Ovary (tissue), 7 donors: ENCODE measurements at regions not wholly inside any gene's neighbourhood (a gene's known extent, or its start where the extent isn't known, plus 50 kb on each side); places are given as distances from the start of the nearest gene placed in this dataset.
"Not testable (repeated sequence)": the region's sequence is repeated elsewhere in the genome, so short reads cannot be mapped to it uniquely, and the experiment has no call there.

Source experiments
- DNase-seq, 5 donors: peaks; one replicate each; pipeline ENCODE4 v3.0.0-alpha.2; 2019 to 2020
- H3K27ac ChIP-seq, 2 donors: fragments of 200-600 bp; one replicate each; pipeline versions ENCODE4 v1.5.1 to v1.8.0; 2019 to 2022
- H3K27me3 ChIP-seq: fragments of 200-600 bp; one replicate; pipeline ENCODE4 v1.8.0; 2022
- H3K36me3 ChIP-seq: fragments of 200-600 bp; sonication (generic); one replicate; pipeline ENCODE4 v1.5.1; 2019
- H3K4me1 ChIP-seq: one replicate; pipeline ENCODE4 v1.8.1; 2013; ENCODE audit warnings: mild to moderate bottlenecking, moderate library complexity; ENCODE audit not compliant: insufficient read depth
- H3K4me3 ChIP-seq: fragments of 200-600 bp; sonication (generic); one replicate; pipeline ENCODE4 v1.5.1; 2017
- H3K9me3 ChIP-seq, 2 donors: fragments of 200-600 bp in 1 of 2; sonication (generic) in 1 of 2; one replicate each; pipeline versions ENCODE4 v1.5.1 to v1.8.1; 2013 to 2019; ENCODE audit warnings: mild to moderate bottlenecking in 1 of 2, moderate library complexity in 1 of 2
- EP300 ChIP-seq: sonication (generic); formaldehyde crosslinking; IDR thresholded peaks from one replicate; pipeline ENCODE4 v1.6.1; 2017; ENCODE audit warnings: antibody characterized with exemption
- POLR2A ChIP-seq: fragments of 450-650 bp; IDR thresholded peaks from one replicate; pipeline ENCODE4 v1.6.1; 2017; ENCODE audit warnings: antibody characterized with exemption, mild to moderate bottlenecking, moderate library complexity
- WGBS, 3 donors: extraction: QIAGEN DNeasy Blood & Tissue Kit in 1 of 3; methylation state at CpG; one replicate each; pipeline versions ENCODE4 v1.1.5 to v1.1.7; 2013 to 2017; 5-methylcytosine and 5-hydroxymethylcytosine counted together
- intact Hi-C, 4 donors: fragments of 100-400 bp; cut with DNase I; formaldehyde crosslinking; loops; one replicate each; pipeline versions ENCODE4 v1.11.0 to v1.15.1; 2022 to 2023
- TF ChIP-seq, protein P1 (sequence below), 3 donors: fragments of 450-650 bp in 2 of 3; fragments of 200-600 bp in 1 of 3; IDR thresholded peaks; one replicate each; pipeline versions ENCODE4 v1.5.1 to v1.8.0; 2016 to 2022; ENCODE audit warnings: antibody characterized with exemption in 3 of 3, mild to moderate bottlenecking in 1 of 3
- donor health status: DM: no; HTN: no; CAD: no; lungs with moderate emphysema.
- donor health status: DM: no; HTN: no; CAD: no.
- donor health status: Bipolar disorder and iron deficiency.
- donor health status: DM: no; HTN: no; CAD: no.
- donor health status: DM: yes; HTN: yes; CAD: no.

DNA sequence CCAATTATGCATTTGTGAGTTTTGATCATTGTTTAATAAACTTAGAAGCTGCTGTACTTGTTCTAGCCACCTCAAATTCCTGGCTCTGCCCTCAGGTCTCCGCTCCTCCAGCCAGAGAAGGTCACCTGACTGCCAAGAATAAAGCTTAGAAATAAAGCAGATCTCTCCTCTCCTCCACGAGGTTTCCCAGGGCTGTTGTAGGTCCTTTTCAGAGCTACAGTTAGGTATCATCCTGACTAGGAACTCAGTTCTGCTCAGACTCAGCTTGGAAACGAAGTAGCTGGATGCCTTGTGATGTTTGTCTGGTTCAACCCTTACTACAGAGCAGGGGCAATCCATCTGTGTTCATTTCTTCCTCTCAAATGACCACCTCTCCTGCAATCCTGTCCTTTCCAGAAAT, 79.1 kb upstream of the RAPGEF2 start:
- TF ChIP-seq POLR2A: no peak
- Histone ChIP-seq H3K27me3 (no peaks in the 10 kb centered on the region), H3K9me3 (no peaks in the 10 kb centered on the region), H3K36me3 (no peaks in the 10 kb centered on the region), H3K27ac (no peak overlapping the region), H3K4me3 (no peak overlapping the region), H3K4me1 (no peaks in the 10 kb centered on the region)
- DNase-seq: no peak
- intact Hi-C loops: no loop called here
- 44 to 45% (median 44%) methylated on average over 3 of the region's 3 CpGs for WGBS, 3 donors

DNA sequence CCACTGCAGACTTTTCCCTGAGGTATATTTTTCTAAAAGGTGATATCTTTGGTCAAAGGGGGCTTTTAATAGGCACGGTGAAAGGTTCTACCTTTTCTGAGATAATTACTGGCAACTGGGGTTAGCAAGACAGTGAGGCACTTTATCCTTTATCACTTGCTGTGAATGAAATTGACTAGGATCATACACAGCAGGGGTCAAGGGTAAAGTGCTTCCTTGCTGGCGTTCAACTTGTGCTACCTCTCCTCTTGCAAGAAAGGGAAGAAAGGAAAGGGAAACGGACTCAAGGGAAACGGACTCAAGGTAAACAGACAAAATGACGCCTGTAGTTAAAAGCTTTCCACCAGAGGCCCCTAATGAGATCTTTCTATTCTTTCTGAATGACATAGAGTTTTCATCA, 78.6 kb upstream of the RAPGEF2 start:
- 73 to 74% (median 73%) methylated on average over 5 of the region's 5 CpGs for WGBS, 3 donors
- intact Hi-C loops: no loop called here
- Histone ChIP-seq H3K36me3 (no peaks in the 10 kb centered on the region), H3K4me1 (no peaks in the 10 kb centered on the region), H3K27ac (no peak overlapping the region), H3K4me3 (no peak overlapping the region), H3K27me3 (no peaks in the 10 kb centered on the region), H3K9me3 (no peaks in the 10 kb centered on the region)
- DNase-seq: no peak
- TF ChIP-seq, protein P1, sequence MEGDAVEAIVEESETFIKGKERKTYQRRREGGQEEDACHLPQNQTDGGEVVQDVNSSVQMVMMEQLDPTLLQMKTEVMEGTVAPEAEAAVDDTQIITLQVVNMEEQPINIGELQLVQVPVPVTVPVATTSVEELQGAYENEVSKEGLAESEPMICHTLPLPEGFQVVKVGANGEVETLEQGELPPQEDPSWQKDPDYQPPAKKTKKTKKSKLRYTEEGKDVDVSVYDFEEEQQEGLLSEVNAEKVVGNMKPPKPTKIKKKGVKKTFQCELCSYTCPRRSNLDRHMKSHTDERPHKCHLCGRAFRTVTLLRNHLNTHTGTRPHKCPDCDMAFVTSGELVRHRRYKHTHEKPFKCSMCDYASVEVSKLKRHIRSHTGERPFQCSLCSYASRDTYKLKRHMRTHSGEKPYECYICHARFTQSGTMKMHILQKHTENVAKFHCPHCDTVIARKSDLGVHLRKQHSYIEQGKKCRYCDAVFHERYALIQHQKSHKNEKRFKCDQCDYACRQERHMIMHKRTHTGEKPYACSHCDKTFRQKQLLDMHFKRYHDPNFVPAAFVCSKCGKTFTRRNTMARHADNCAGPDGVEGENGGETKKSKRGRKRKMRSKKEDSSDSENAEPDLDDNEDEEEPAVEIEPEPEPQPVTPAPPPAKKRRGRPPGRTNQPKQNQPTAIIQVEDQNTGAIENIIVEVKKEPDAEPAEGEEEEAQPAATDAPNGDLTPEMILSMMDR (IDR thresholded peaks at IDR 0.05): no peak
- no peak for TF ChIP-seq POLR2A
- TF ChIP-seq EP300: no peak

DNA sequence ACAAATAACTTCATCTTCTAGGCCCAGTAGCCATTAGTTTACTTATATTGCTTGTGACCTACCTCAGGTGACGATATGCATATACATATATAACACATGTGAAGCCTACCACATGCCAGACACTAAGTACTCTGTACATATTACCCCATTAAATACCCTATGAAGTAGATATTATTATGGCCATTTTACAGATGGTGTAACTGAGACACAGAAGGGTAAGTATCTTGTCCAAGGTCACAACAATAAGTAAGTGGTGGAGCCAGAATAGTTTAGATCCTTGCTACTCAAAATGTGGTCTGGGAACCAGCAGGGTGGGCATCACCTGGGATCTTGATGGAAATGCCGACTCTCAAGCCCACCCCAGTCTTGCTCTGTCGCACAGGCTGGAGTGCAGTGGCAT, 78.1 kb upstream of the RAPGEF2 start:
- no peak for DNase-seq
- 94 to 99% (median 97%) methylated on average over 3 of the region's 3 CpGs for WGBS, 3 donors
- TF ChIP-seq, protein P1 (IDR thresholded peaks at IDR 0.05): no peak
- TF ChIP-seq POLR2A (no peak), EP300 (no peak)
- Histone ChIP-seq H3K4me3 (no peak overlapping the region), H3K36me3 (no peaks in the 10 kb centered on the region), H3K27me3 (no peaks in the 10 kb centered on the region), H3K9me3 (no peaks in the 10 kb centered on the region), H3K4me1 (no peaks in the 10 kb centered on the region), H3K27ac (no peak overlapping the region)
- intact Hi-C loops: no loop called here

DNA sequence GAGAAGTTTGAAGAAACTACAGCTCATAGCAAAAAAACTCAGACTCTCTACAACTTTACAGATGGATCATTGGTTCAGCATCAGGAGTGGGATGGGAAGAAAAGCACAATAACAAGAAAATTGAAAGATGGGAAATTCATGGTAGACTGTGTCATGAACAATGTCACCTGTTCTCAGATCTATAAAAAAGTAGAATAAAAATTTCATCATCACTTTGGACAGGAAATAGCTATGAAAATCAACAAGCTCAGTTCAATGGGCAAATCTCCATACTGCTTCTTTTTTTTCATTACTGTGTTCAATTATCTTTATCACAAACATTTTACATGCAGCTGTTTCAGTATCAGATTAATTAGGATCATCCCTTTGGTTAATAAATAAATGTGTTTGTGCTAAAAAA, 76.5 kb upstream of the RAPGEF2 start:
- no peak for TF ChIP-seq POLR2A
- H3K27me3 ChIP-seq: no peaks in the 10 kb centered on the region
- no peaks in the 10 kb centered on the region for H3K4me1 ChIP-seq
- intact Hi-C loops: no loop called here
- H3K36me3 ChIP-seq: no peaks in the 10 kb centered on the region
- H3K4me3 ChIP-seq: no peak overlapping the region
- no peak overlapping the region for H3K27ac ChIP-seq
- no peak for DNase-seq
- no peaks in the 10 kb centered on the region for H3K9me3 ChIP-seq

DNA sequence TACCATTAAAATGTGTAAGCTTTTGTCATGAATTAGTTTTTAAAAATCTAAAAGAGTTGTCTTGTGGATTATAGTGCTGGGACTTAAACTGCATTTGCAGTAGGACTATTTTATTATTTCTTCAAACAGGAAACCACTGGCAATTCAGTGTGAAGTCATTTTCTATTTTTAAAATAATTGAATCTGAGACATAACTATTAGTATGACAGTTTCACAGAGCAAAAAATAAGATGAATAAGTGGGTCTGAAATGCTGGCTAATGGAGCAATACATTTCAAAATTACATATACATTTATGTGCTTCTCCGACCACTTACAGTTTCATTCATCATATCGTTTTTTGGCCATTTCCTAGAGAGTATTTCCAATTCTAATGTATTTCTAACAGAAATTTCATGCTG, 75.3 kb upstream of the RAPGEF2 start:
- Histone ChIP-seq H3K9me3 (no peaks in the 10 kb centered on the region), H3K4me3 (no peak overlapping the region), H3K4me1 (no peaks in the 10 kb centered on the region), H3K36me3 (no peaks in the 10 kb centered on the region), H3K27me3 (no peaks in the 10 kb centered on the region), H3K27ac (no peak overlapping the region)
- intact Hi-C loops: no loop called here
- TF ChIP-seq, protein P1 (IDR thresholded peaks at IDR 0.05): no peak
- TF ChIP-seq POLR2A (no peak), EP300 (no peak)
- DNase-seq: no peak
- 86 to 91% (median 89%) methylated on average over 2 of the region's 2 CpGs for WGBS, 3 donors

DNA sequence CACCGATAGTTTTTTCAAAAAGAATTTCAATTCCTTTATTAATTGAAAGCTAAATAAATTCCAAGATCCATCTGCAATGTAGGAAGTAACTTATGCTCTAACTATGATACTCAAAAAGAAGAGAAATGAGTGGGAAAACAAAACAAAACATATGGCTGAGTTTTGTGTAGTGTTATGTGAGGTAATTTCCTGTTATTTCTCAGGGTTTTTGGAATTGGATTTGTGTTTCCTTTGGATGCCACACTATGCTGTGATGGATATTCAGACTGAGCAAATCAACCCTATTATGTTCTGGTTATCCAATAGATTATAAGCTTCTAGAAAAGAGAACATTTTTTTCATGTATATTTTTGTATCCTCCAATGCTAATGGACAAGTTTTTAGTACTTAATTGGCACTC, 73.4 kb upstream of the RAPGEF2 start:
- Histone ChIP-seq H3K27me3 (no peaks in the 10 kb centered on the region), H3K27ac (no peak overlapping the region)
- DNase-seq: no peak

DNA sequence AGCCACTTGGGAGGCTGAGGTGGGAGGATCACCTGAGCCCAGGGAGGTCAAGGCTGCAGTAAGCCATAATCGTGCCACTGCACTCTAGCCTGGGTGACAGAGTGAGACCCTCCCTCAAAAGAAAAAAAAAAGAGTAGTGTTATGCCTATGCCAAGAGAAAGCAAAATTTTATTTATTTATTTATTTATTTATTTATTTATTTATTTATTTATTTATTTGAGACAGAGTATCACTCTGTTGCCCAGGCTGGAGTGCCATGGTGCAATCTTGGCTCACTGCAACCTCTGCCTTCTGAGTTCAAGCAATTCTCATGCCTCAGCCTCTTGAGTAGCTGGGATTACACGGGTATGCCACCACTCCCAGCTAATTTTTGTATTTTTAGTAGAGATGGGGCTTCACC, 72.6 kb upstream of the RAPGEF2 start:
- DNase-seq, H3K9me3 ChIP-seq, H3K27ac ChIP-seq, H3K4me3 ChIP-seq, H3K36me3 ChIP-seq, intact Hi-C loops, H3K4me1 ChIP-seq, H3K27me3 ChIP-seq: not testable (repeated sequence)
- 82 to 93% (median 88%) methylated on average over 2 of the region's 2 CpGs for WGBS, 3 donors

More for the DNA sequence above, 73.4 kb upstream of the RAPGEF2 start:
- no peaks in the 10 kb centered on the region for H3K36me3 ChIP-seq
- no peaks in the 10 kb centered on the region for H3K4me1 ChIP-seq
- no peak overlapping the region for H3K4me3 ChIP-seq
- TF ChIP-seq EP300 (no peak), POLR2A (no peak)
- TF ChIP-seq, protein P1 (IDR thresholded peaks at IDR 0.05): no peak
- WGBS, 3 donors: 90 to 91% (median 90%) methylated on average over 1 of the region's 1 CpG
- intact Hi-C loops: no loop called here
- H3K9me3 ChIP-seq: no peaks in the 10 kb centered on the region
